OCI-M1 (cell line): ENCODE measurements at regions not wholly inside any gene's neighbourhood (a gene's known extent, or its start where the extent isn't known, plus 50 kb on each side); places are given as distances from the start of the nearest gene placed in this dataset.

Experiments
- DNase-seq: peaks from one replicate; lab custom pipeline; 2025; lab: John Stamatoyannopoulos, UW

GRCh38 chr7:47043304-47043703, 538.6 kb downstream of the TNS3 start:
- no peak for DNase-seq

GRCh38 chr7:47042669-47043068, 539.2 kb downstream of the TNS3 start:
- no peak for DNase-seq

DNA sequence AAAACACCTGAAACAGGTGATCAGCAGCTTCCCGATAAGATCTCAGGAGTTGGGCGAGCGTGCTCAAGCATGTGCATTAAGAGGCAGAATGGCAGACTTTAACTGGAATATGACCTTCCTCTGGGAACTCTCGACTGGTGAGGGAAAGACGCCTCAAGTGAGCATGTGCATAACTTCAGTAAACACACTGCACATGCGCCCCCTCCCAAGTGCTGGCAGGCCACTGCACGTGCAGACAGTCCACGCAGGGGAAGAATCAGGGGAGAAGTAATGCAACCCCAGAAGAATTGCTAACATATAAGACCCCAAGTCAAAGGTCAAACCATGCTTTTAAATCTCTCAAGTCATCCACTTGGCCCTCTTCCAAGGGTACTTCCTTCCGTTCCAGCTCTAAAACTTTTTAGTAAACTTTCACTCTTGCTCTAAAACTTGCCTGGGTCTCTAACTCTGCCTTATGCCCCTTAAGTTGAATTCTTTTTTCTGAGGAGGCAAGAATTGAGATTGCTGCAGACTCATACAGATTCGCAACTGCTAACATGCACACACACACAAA, 541.0 kb downstream of the TNS3 start:
- no peak for DNase-seq

- DNase-seq, result no peak
Observed at GRCh38 chr7:47039904-47040303, 542.0 kb downstream of the TNS3 start.

GRCh38 chr7:47039089-47039648, 542.7 kb downstream of the TNS3 start:
- no peak for DNase-seq

GRCh38 chr7:47038621-47039020, 543.3 kb downstream of the TNS3 start:
- DNase-seq, result no peak

DNA sequence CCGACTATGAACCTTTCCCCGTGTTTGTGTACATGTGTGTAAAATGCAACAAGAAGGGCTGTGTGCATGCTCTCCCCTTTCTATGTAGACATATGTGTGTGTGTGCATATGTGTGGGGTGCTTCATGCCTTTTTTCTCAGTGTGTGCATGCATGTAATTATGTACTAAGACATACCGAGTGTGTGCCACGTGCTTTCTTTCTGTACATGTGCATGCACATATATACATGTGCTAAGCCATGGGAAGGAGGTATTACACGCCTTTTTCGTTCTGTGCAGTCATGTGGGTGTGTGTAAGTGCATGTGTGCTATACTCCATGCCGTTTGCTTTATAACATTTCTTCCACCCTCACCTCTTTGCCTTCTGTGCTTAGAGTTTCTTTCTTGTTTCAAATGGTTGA, 544.3 kb downstream of the TNS3 start:
- no peak for DNase-seq

DNA sequence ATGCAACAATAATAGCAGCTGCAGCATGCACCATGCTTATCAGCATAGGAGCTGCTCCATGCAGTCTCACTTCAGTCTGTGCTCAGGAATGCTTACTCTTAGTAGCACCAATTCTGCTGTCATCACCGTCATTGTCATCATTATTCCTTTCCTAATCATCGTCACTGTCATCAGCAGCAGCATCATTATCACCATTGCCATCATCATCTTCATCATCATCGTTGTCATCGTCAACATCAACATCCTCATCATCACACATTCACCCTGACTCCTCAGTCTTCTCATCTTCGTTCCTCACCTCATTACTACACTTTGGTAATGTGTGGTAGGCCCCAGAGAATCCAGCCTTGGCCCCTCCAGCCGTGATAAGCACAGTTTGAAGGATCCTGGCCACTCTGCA, 545.0 kb downstream of the TNS3 start:
- no peak for DNase-seq

DNA sequence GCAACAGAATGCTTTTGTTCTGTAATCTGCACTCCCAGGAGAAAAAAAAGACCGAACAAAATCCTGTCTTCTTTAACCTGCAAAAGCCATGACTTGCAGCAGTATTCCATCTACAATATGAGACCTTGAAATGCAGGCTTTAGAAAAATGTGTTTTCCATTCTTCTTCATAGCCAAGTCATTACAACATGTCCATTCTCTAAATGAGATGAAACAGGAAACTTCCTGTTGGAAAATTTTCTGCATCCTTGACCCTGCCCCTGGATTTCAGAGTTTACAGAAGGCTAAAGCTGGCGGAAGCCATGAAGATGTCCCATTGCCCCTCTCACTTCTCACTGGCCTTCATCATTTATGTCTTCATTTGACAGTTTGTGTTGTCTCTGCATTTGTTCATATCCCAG, 546.4 kb downstream of the TNS3 start:
- DNase-seq, result no peak

- no peak for DNase-seq
Observed at GRCh38 chr7:47034180-47034579, 547.7 kb downstream of the TNS3 start.

GRCh38 chr7:47032536-47032908, 549.4 kb downstream of the TNS3 start:
- DNase-seq, result no peak

DNA sequence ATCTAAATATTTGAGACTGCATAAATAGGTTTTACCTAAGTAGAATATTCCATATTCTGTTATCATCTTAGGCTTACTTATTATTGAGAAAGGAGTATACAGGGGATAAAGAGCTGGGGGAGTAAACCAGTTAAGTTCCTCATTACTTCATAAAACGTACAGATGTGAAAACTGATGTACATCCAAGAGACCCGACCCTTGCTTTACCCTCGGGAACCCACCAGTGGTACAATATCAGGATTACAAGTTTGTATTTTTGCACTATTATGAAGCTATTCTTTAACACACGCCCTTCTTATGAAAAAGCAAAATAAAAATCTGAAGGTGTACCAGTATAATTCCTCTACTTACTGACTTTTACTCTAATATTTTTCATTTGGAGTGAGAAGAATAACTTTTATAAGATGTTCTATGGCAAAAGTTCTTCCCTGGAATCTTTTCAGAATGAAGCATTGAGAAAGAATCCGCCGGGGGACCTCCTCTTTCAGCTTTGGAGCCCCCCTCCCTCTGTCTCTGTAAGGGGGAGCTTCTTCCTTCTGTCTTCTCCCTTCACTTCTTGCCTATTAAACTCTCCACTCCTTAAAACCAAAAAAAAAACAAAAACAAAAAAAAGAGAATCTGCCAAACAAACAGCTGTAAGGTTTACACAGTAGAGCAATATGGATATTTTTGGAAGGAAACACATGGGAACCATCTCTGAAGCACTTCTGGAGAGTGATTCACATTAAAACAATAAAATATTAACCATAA, 550.0 kb downstream of the TNS3 start:
- peak; percentile 23 for DNase-seq

DNA sequence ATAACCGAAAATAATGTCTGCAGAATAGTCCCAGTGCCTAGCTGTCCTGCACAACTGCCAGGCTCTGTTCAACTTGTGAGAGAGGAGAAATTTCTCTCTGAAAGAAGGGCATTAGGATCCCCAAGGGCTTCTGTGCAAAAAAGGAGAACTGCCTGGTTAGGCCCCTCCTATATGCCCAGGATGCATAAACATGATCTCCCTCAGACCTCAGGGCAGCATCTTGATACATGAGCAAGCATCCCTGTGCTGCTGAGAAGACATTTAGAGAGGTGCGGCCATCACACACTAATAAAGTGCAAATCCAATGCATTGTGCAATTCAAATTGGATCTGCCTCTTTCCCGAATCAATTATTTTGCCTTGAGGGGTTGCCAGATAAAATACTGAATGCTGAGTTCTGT, 553.6 kb downstream of the TNS3 start:
- DNase-seq, result no peak

- DNase-seq, result no peak
Observed at GRCh38 chr7:47027695-47028240, 554.1 kb downstream of the TNS3 start.

DNA sequence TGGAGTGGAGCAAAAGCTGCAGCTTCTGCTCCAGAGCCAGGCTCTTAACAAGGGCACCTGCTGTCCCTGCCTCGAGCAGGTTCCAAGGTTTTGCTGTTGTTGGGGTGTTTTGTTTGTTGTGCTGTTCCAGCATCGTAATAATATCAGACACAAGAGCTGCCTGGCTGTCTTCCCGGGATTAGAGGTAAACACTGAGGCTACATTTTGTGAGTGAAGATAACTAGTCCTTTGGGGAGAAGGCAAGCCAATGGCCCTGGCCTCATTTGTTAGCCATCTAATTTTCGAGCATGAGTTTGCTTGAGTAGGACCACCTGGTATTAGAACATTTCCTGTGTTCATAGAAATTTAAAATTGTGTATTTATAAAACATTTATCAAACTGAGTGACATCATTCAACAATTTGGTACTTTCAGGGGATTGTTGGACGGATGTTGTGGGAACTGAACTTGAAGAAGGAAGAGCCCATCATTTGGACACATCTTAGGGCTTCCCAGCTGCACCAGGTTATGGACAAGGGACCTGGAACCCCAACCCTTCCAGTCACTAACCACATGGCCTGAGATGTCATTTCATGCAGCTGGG, 555.0 kb downstream of the TNS3 start:
- no peak for DNase-seq

DNA sequence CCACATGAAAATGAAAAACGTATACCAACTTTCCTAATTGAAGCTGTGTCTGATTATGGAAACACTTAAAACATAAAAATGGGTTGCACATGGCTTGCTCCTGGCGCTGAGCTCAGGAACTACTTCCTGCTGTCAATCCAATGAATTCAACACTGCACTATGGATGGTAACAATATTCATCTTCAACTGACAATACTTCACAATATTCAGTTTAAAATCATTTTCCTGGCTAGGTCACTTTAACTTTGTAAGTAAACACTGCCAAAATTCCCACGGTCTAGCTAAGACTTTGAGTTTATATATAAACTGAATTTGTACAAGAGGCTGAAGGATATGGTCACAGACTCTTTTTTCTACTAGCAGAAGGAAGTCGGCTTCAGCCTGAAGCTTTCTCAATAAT, 556.9 kb downstream of the TNS3 start:
- no peak for DNase-seq

DNA sequence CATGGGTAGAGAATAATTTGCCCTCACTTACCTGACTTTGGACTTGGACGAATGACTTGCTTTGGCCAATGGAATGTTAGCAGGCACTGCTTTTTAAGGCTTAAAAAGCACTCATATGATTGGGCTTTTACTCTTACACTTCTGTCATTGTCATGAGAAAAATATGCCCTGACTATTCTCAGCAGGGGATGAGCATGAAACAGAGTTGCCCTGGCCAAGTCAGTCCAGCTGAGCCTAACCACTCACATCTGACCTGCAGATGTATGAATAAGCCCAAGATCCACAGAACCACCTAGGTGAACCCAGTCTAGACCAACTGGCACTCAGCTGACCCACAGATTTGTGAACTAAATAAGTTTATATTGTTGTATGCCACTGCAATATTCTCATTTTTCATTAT, 573.5 kb downstream of the TNS3 start:
- DNase-seq, result no peak

DNA sequence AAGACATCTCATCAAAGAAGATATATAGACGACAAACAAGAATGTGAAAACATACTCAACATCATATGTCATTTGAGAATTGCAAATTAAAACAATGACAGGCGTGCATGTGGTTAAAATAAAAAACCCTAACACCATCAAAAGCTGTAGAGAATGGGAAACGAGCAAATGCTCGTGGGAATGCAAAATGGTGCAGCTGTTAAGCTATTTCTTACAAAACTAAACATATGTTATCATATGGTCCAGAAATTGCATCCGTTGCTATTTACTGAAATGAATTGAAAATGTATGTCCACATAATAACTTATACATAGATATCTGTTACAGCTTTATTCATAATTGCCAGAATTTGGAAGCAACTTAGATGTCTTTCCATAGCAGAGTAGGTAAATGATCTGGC, 574.4 kb downstream of the TNS3 start:
- DNase-seq, result no peak

- no peak for DNase-seq
Observed at GRCh38 chr7:47000561-47000960, 581.4 kb downstream of the TNS3 start.

DNA sequence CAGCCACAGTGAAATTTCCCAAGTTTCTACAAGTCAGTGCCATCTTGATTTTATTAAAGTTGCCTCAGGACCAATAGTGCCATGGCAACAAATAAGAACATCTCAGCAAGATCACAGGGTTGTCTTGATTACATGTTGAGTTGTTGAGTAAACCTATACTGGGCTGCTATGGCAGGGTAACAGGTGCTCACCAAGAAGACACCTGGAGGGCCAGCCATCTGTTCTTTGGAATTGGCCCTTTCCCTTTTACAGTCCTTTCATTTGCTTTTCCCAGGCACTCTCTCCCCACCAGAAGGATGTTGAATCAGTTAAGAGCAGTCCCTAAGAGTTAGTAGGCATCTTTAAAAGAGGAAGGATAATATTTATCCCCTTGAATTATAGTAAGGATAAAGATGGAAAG, 582.0 kb downstream of the TNS3 start:
- DNase-seq, result no peak

DNA sequence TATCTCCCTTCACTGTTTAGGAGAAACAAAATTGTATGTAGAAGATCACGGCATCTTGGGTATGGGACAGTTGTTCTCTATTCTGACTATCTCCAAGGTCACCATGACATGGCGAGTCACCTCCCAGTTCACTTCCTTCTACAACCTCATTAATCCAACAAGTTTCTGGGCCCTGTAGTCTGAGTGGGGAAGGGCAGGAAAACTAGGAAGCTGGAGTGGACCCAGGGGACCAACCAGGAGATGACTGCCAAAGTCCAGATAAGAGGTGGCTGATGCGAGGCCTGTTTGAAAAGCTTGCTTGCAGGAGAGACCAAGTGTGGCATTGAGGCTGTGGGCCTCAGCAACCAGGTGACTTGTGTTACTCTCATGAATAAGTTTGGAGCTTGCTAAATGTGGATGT, 584.9 kb downstream of the TNS3 start:
- no peak for DNase-seq

DNA sequence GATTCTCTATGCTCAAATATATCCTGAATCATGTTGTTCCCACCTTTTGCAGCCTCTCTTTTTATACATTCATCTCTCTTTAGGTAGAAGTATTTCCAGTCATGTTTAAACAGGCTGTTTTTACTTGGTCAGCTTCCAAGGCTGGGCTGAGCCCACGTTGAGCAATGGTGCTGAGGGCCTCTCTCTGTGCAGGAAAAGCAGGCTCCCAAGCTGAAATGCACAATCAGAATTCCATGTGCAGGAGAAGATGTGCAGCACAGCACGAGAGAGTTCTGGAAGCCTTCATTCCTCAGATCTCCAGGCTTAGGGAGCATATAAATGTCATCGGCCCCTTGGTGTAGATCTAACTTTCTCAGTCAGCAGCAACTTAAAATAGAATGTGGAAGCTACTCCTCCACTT, 588.5 kb downstream of the TNS3 start:
- no peak for DNase-seq

- DNase-seq, result no peak
Observed at GRCh38 chr7:46990761-46991160, 591.1 kb downstream of the TNS3 start.
